ENCODE measurements at regions not wholly inside any gene's neighbourhood (a gene's known extent, or its start where the extent isn't known, plus 50 kb on each side); places are given as distances from the start of the nearest gene placed in this dataset.

GRCh38 chr5:28281351-28281750, 1243.0 kb upstream of the CDH9 start:
- H3K4me1 ChIP-seq (ENCODE audit: control insufficient read depth in 1 of 2, insufficient read depth in 2 of 2, low read length in 2 of 2) = no peaks in the 10 kb centered on the region
- H3K27ac ChIP-seq (ENCODE audit: low read length) = no peak overlapping the region
- H3K36me3 ChIP-seq (ENCODE audit: control insufficient read depth in 1 of 2, insufficient read depth in 2 of 2, low read length in 2 of 2) = no peaks in the 10 kb centered on the region
- no peaks in the 10 kb centered on the region for H3K27me3 ChIP-seq (ENCODE audit: low read depth, low read length)
- H3K9me3 ChIP-seq (ENCODE audit: control insufficient read depth in 1 of 2, low read length in 2 of 2) = no peaks in the 10 kb centered on the region
- H3K4me3 ChIP-seq (ENCODE audit: low read depth in 1 of 2, low read length in 2 of 2) = no peak overlapping the region

GRCh38 chr5:28275931-28276330, 1237.5 kb upstream of the CDH9 start:
- Histone ChIP-seq H3K4me3 (ENCODE audit: low read depth in 1 of 2, low read length in 2 of 2) (no peak overlapping the region), H3K9me3 (ENCODE audit: control insufficient read depth in 1 of 2, low read length in 2 of 2) (no peaks in the 10 kb centered on the region), H3K36me3 (ENCODE audit: control insufficient read depth in 1 of 2, insufficient read depth in 2 of 2, low read length in 2 of 2) (no peaks in the 10 kb centered on the region), H3K4me1 (ENCODE audit: control insufficient read depth in 1 of 2, insufficient read depth in 2 of 2, low read length in 2 of 2) (no peaks in the 10 kb centered on the region), H3K27me3 (ENCODE audit: low read depth, low read length) (no peaks in the 10 kb centered on the region), H3K27ac (ENCODE audit: low read length) (no peak overlapping the region)

GRCh38 chr5:28269978-28270377, 1231.6 kb upstream of the CDH9 start:
- Histone ChIP-seq H3K4me1 (ENCODE audit: control insufficient read depth in 1 of 2, insufficient read depth in 2 of 2, low read length in 2 of 2) (no peaks in the 10 kb centered on the region), H3K36me3 (ENCODE audit: control insufficient read depth in 1 of 2, insufficient read depth in 2 of 2, low read length in 2 of 2) (no peaks in the 10 kb centered on the region), H3K9me3 (ENCODE audit: control insufficient read depth in 1 of 2, low read length in 2 of 2) (no peaks in the 10 kb centered on the region), H3K27me3 (ENCODE audit: low read depth, low read length) (no peaks in the 10 kb centered on the region), H3K4me3 (ENCODE audit: low read depth in 1 of 2, low read length in 2 of 2) (no peak overlapping the region), H3K27ac (ENCODE audit: low read length) (no peak overlapping the region)

- no peak overlapping the region for H3K27ac ChIP-seq (ENCODE audit: low read length)
- H3K9me3 ChIP-seq (ENCODE audit: control insufficient read depth in 1 of 2, low read length in 2 of 2) = no peaks in the 10 kb centered on the region
- no peaks in the 10 kb centered on the region for H3K27me3 ChIP-seq (ENCODE audit: low read depth, low read length)
- H3K36me3 ChIP-seq (ENCODE audit: control insufficient read depth in 1 of 2, insufficient read depth in 2 of 2, low read length in 2 of 2) = no peaks in the 10 kb centered on the region
- no peaks in the 10 kb centered on the region for H3K4me1 ChIP-seq (ENCODE audit: control insufficient read depth in 1 of 2, insufficient read depth in 2 of 2, low read length in 2 of 2)
- no peak overlapping the region for H3K4me3 ChIP-seq (ENCODE audit: low read depth in 1 of 2, low read length in 2 of 2)
These were observed 1227.5 kb upstream of the CDH9 start for GRCh38 chr5:28265877-28266276.

- H3K9me3 ChIP-seq (ENCODE audit: control insufficient read depth in 1 of 2, low read length in 2 of 2) = peaks cover 0 to 2% of the 10 kb centered on the region in 2 donors
- no peaks in the 10 kb centered on the region for H3K27me3 ChIP-seq (ENCODE audit: low read depth, low read length)
- no peak overlapping the region for H3K4me3 ChIP-seq (ENCODE audit: low read depth in 1 of 2, low read length in 2 of 2)
- H3K27ac ChIP-seq (ENCODE audit: low read length) = no peak overlapping the region
- H3K4me1 ChIP-seq (ENCODE audit: control insufficient read depth in 1 of 2, insufficient read depth in 2 of 2, low read length in 2 of 2) = no peaks in the 10 kb centered on the region
- no peaks in the 10 kb centered on the region for H3K36me3 ChIP-seq (ENCODE audit: control insufficient read depth in 1 of 2, insufficient read depth in 2 of 2, low read length in 2 of 2)
These were observed 1216.5 kb upstream of the CDH9 start for GRCh38 chr5:28254846-28255245.

GRCh38 chr5:28253431-28253830, 1215.0 kb upstream of the CDH9 start:
- Histone ChIP-seq H3K36me3 (ENCODE audit: control insufficient read depth in 1 of 2, insufficient read depth in 2 of 2, low read length in 2 of 2) (no peaks in the 10 kb centered on the region), H3K27me3 (ENCODE audit: low read depth, low read length) (no peaks in the 10 kb centered on the region), H3K4me1 (ENCODE audit: control insufficient read depth in 1 of 2, insufficient read depth in 2 of 2, low read length in 2 of 2) (no peaks in the 10 kb centered on the region), H3K9me3 (ENCODE audit: control insufficient read depth in 1 of 2, low read length in 2 of 2) (peaks cover 0 to 2% of the 10 kb centered on the region in 2 donors), H3K4me3 (ENCODE audit: low read depth in 1 of 2, low read length in 2 of 2) (no peak overlapping the region), H3K27ac (ENCODE audit: low read length) (no peak overlapping the region)

GRCh38 chr5:28249771-28250415, 1211.5 kb upstream of the CDH9 start:
- Histone ChIP-seq H3K9me3 (ENCODE audit: control insufficient read depth in 1 of 2, low read length in 2 of 2) (peaks cover 0 to 2% of the 10 kb centered on the region in 2 donors), H3K4me3 (ENCODE audit: low read depth in 1 of 2, low read length in 2 of 2) (no peak overlapping the region), H3K4me1 (ENCODE audit: control insufficient read depth in 1 of 2, insufficient read depth in 2 of 2, low read length in 2 of 2) (no peaks in the 10 kb centered on the region), H3K27ac (ENCODE audit: low read length) (no peak overlapping the region), H3K27me3 (ENCODE audit: low read depth, low read length) (no peaks in the 10 kb centered on the region), H3K36me3 (ENCODE audit: control insufficient read depth in 1 of 2, insufficient read depth in 2 of 2, low read length in 2 of 2) (no peaks in the 10 kb centered on the region)

- Histone ChIP-seq H3K36me3 (ENCODE audit: control insufficient read depth in 1 of 2, insufficient read depth in 2 of 2, low read length in 2 of 2) (no peaks in the 10 kb centered on the region), H3K9me3 (ENCODE audit: control insufficient read depth in 1 of 2, low read length in 2 of 2) (no peaks in the 10 kb centered on the region), H3K27ac (ENCODE audit: low read length) (no peak overlapping the region), H3K4me1 (ENCODE audit: control insufficient read depth in 1 of 2, insufficient read depth in 2 of 2, low read length in 2 of 2) (no peaks in the 10 kb centered on the region), H3K4me3 (ENCODE audit: low read depth in 1 of 2, low read length in 2 of 2) (no peak overlapping the region), H3K27me3 (ENCODE audit: low read depth, low read length) (no peaks in the 10 kb centered on the region)
These were observed 1196.1 kb upstream of the CDH9 start for GRCh38 chr5:28234356-28234968.

GRCh38 chr5:28226407-28226806, 1188.0 kb upstream of the CDH9 start:
- H3K27ac ChIP-seq (ENCODE audit: low read length) = no peak overlapping the region
- H3K9me3 ChIP-seq (ENCODE audit: control insufficient read depth in 1 of 2, low read length in 2 of 2) = no peaks in the 10 kb centered on the region
- no peaks in the 10 kb centered on the region for H3K4me1 ChIP-seq (ENCODE audit: control insufficient read depth in 1 of 2, insufficient read depth in 2 of 2, low read length in 2 of 2)
- H3K27me3 ChIP-seq (ENCODE audit: low read depth, low read length) = no peaks in the 10 kb centered on the region
- H3K4me3 ChIP-seq (ENCODE audit: low read depth in 1 of 2, low read length in 2 of 2) = no peak overlapping the region
- H3K36me3 ChIP-seq (ENCODE audit: control insufficient read depth in 1 of 2, insufficient read depth in 2 of 2, low read length in 2 of 2) = no peaks in the 10 kb centered on the region

- Histone ChIP-seq H3K36me3 (ENCODE audit: control insufficient read depth in 1 of 2, insufficient read depth in 2 of 2, low read length in 2 of 2) (no peaks in the 10 kb centered on the region), H3K27ac (ENCODE audit: low read length) (no peak overlapping the region), H3K9me3 (ENCODE audit: control insufficient read depth in 1 of 2, low read length in 2 of 2) (no peaks in the 10 kb centered on the region), H3K27me3 (ENCODE audit: low read depth, low read length) (no peaks in the 10 kb centered on the region), H3K4me1 (ENCODE audit: control insufficient read depth in 1 of 2, insufficient read depth in 2 of 2, low read length in 2 of 2) (no peaks in the 10 kb centered on the region), H3K4me3 (ENCODE audit: low read depth in 1 of 2, low read length in 2 of 2) (no peak overlapping the region)
These were observed 1181.2 kb upstream of the CDH9 start for GRCh38 chr5:28219539-28219938.

GRCh38 chr5:28217695-28218094, 1179.3 kb upstream of the CDH9 start:
- Histone ChIP-seq H3K27ac (ENCODE audit: low read length) (no peak overlapping the region), H3K4me3 (ENCODE audit: low read depth in 1 of 2, low read length in 2 of 2) (no peak overlapping the region), H3K36me3 (ENCODE audit: control insufficient read depth in 1 of 2, insufficient read depth in 2 of 2, low read length in 2 of 2) (no peaks in the 10 kb centered on the region), H3K27me3 (ENCODE audit: low read depth, low read length) (no peaks in the 10 kb centered on the region), H3K4me1 (ENCODE audit: control insufficient read depth in 1 of 2, insufficient read depth in 2 of 2, low read length in 2 of 2) (no peaks in the 10 kb centered on the region), H3K9me3 (ENCODE audit: control insufficient read depth in 1 of 2, low read length in 2 of 2) (no peaks in the 10 kb centered on the region)

GRCh38 chr5:28216939-28217360, 1178.6 kb upstream of the CDH9 start:
- no peak overlapping the region for H3K4me3 ChIP-seq (ENCODE audit: low read depth in 1 of 2, low read length in 2 of 2)
- no peaks in the 10 kb centered on the region for H3K36me3 ChIP-seq (ENCODE audit: control insufficient read depth in 1 of 2, insufficient read depth in 2 of 2, low read length in 2 of 2)
- H3K27me3 ChIP-seq (ENCODE audit: low read depth, low read length) = no peaks in the 10 kb centered on the region
- no peaks in the 10 kb centered on the region for H3K9me3 ChIP-seq (ENCODE audit: control insufficient read depth in 1 of 2, low read length in 2 of 2)
- no peak overlapping the region for H3K27ac ChIP-seq (ENCODE audit: low read length)
- H3K4me1 ChIP-seq (ENCODE audit: control insufficient read depth in 1 of 2, insufficient read depth in 2 of 2, low read length in 2 of 2) = no peaks in the 10 kb centered on the region

All from muscle layer of duodenum (tissue), 2 donors.